SK-N-SH treated with all-trans-retinoic acid at 6 μM for 48 hours (cell line): ENCODE measurements at regions not wholly inside any gene's neighbourhood (a gene's known extent, or its start where the extent isn't known, plus 50 kb on each side); places are given as distances from the start of the nearest gene placed in this dataset.
"Not testable (repeated sequence)": the region's sequence is repeated elsewhere in the genome, so short reads cannot be mapped to it uniquely, and the experiment has no call there.

ENCODE experiments used
- ATAC-seq: fragments of 200-7000 bp; cut with Tn5 transposase; 3 replicates; pipeline ENCODE4 v1.9.1; 2020; ENCODE audit warnings: mild to moderate bottlenecking, moderate library complexity
- ARNTL ChIP-seq: fragments of 450-650 bp; formaldehyde crosslinking; IDR thresholded peaks from 2 replicates; pipeline ENCODE4 v1.5.0; 2020; ENCODE audit warnings: low read depth, mild to moderate bottlenecking, moderate library complexity, borderline replicate concordance
- CSDC2 ChIP-seq: fragments of 250-450 bp; sonication (Bioruptor Pico); IDR thresholded peaks from 2 replicates; pipeline ENCODE4 v1.5.0; 2020; ENCODE audit warnings: mild to moderate bottlenecking, moderate library complexity
- CSRNP3 ChIP-seq: fragments of 250-450 bp; sonication (Bioruptor Pico); IDR thresholded peaks from 2 replicates; pipeline ENCODE4 v1.5.1; 2021; ENCODE audit warnings: mild to moderate bottlenecking, moderate library complexity
- GLIS3 ChIP-seq: fragments of 250-450 bp; sonication (Bioruptor Pico); IDR thresholded peaks from 2 replicates; pipeline ENCODE4 v1.5.0; 2020; ENCODE audit warnings: mild to moderate bottlenecking, moderate library complexity
- ISL1 ChIP-seq: fragments of 250-450 bp; sonication (Bioruptor Pico); IDR thresholded peaks from 2 replicates; pipeline ENCODE4 v2.1.2; 2022; ENCODE audit warnings: mild to moderate bottlenecking, moderate library complexity
- OSR1 ChIP-seq: fragments of 250-450 bp; sonication (Bioruptor Pico); IDR thresholded peaks from 2 replicates; pipeline ENCODE4 v1.8.0; 2022; ENCODE audit warnings: moderate library complexity, mild to moderate bottlenecking, inconsistent platforms
- PATZ1 ChIP-seq: fragments of 250-450 bp; sonication (Bioruptor Pico); IDR thresholded peaks from 2 replicates; pipeline ENCODE4 v1.8.0; 2020; ENCODE audit warnings: mild to moderate bottlenecking, moderate library complexity, borderline replicate concordance
- PPARA ChIP-seq: fragments of 250-450 bp; sonication (Bioruptor Pico); IDR thresholded peaks from 2 replicates; pipeline ENCODE4 v1.5.0; 2020; ENCODE audit warnings: mild to moderate bottlenecking, borderline replicate concordance
- RARB ChIP-seq: fragments of 250-450 bp; sonication (Bioruptor Pico); IDR thresholded peaks from 2 replicates; pipeline ENCODE4 v1.8.0; 2021; ENCODE audit warnings: mild to moderate bottlenecking, moderate library complexity
- SNAI2 ChIP-seq: fragments of 250-450 bp; sonication (Bioruptor Pico); IDR thresholded peaks from 2 replicates; pipeline ENCODE4 v1.5.0; 2020; ENCODE audit warnings: mild to moderate bottlenecking, moderate library complexity
- TCF4 ChIP-seq: fragments of 250-450 bp; sonication (Bioruptor Pico); IDR thresholded peaks from 2 replicates; pipeline ENCODE4 v1.8.0; 2021; ENCODE audit warnings: mild to moderate bottlenecking, moderate library complexity, borderline replicate concordance
- TOX ChIP-seq: fragments of 250-450 bp; sonication (Bioruptor Pico); IDR thresholded peaks from 2 replicates; pipeline ENCODE4 v1.8.0; 2021; ENCODE audit warnings: mild to moderate bottlenecking, moderate library complexity, borderline replicate concordance
- TSHZ2 ChIP-seq: fragments of 250-450 bp; sonication (Bioruptor Pico); IDR thresholded peaks from 2 replicates; pipeline ENCODE4 v1.5.0; 2020; ENCODE audit warnings: mild to moderate bottlenecking, moderate library complexity
- ZC3H10 ChIP-seq: fragments of 250-450 bp; sonication (Bioruptor Pico); IDR thresholded peaks from 2 replicates; pipeline ENCODE4 v1.5.1; 2021; ENCODE audit warnings: mild to moderate bottlenecking, moderate library complexity
- ZFP3 ChIP-seq: fragments of 250-450 bp; sonication (Bioruptor Pico); IDR thresholded peaks from 2 replicates; pipeline ENCODE4 v1.5.0; 2020; ENCODE audit warnings: mild to moderate bottlenecking, moderate library complexity
- ZNF565 ChIP-seq: fragments of 450-650 bp; formaldehyde crosslinking; conservative IDR thresholded peaks from 2 replicates; pipeline ENCODE4 v1.5.0; 2020; ENCODE audit warnings: low read depth, mild to moderate bottlenecking, moderate library complexity
- ZNF70 ChIP-seq: fragments of 450-650 bp; formaldehyde crosslinking; IDR thresholded peaks from 2 replicates; pipeline ENCODE4 v1.5.0; 2020; ENCODE audit warnings: mild to moderate bottlenecking, moderate library complexity

- no peak for ATAC-seq
- TF ChIP-seq RARB (CRISPR knock-in tag) (no peak), ZFP3 (no peak), PATZ1 (CRISPR knock-in tag) (no peak), ISL1 (no peak), TCF4 (CRISPR knock-in tag) (no peak), GLIS3 (CRISPR knock-in tag) (no peak), CSRNP3 (CRISPR knock-in tag) (no peak), PPARA (CRISPR knock-in tag) (no peak), ZC3H10 (no peak), ZNF70 (CRISPR knock-in tag) (no peak), ARNTL (CRISPR knock-in tag) (no peak)
These were observed 824.6 kb upstream of the TMPRSS15 start for GRCh38 chr21:19228226-19228625.

GRCh38 chr21:19233841-19234240 lies 830.3 kb upstream of the TMPRSS15 start:
- ATAC-seq: not testable (repeated sequence)

GRCh38 chr21:19236209-19236608 lies 832.6 kb upstream of the TMPRSS15 start:
- ATAC-seq: no peak
- no peak for TF ChIP-seq TSHZ2 (CRISPR knock-in tag)
- no peak for TF ChIP-seq ZC3H10
- TF ChIP-seq PPARA (CRISPR knock-in tag): no peak
- no peak for TF ChIP-seq ZNF565

DNA sequence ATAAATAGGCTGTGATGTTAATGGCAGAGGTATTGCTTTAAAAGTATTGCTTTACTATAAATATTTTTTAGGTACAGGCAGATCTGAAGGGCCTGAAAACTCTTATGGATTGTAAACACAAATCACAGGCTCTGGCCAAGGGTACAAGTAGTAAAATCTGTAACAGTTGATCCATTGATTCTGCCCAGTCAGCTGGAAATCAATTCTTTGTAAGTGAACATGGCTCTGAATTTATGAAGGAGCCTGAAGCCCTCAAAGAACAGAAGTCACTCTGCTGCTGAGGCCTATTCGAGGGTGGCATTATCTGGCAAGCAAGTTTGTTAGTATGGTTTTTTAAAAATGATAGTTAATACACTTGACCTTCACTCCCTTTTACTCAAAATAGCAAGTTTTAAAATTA lies 834.0 kb upstream of the TMPRSS15 start:
- ATAC-seq: no peak
- no peak for TF ChIP-seq TSHZ2 (CRISPR knock-in tag)
- no peak for TF ChIP-seq ZFP3
- TF ChIP-seq, all 23 proteins: peak for 0

GRCh38 chr21:19239696-19240095 lies 836.1 kb upstream of the TMPRSS15 start:
- TF ChIP-seq PPARA (CRISPR knock-in tag) (no peak), ARNTL (CRISPR knock-in tag) (no peak), CSDC2 (CRISPR knock-in tag) (no peak), SNAI2 (no peak), TCF4 (CRISPR knock-in tag) (no peak), TOX (CRISPR knock-in tag) (no peak), OSR1 (CRISPR knock-in tag) (no peak), PATZ1 (CRISPR knock-in tag) (no peak), GLIS3 (CRISPR knock-in tag) (no peak), ZNF565 (no peak)
- no peak for ATAC-seq
